ENCODE measurements at regions not wholly inside any gene's neighbourhood (a gene's known extent, or its start where the extent isn't known, plus 50 kb on each side); places are given as distances from the start of the nearest gene placed in this dataset.

- TF ChIP-seq POLR2A (IDR thresholded peaks at IDR 0.05; ENCODE audit: low read depth, low read length) (no peak), RBBP5 (conservative IDR thresholded peaks at IDR 0.05) (no peak), EGR1 (IDR thresholded peaks at IDR 0.05; ENCODE audit: borderline replicate concordance in 1 of 2, low read depth in 2 of 2, low read length in 2 of 2) (no peak), HDAC2 (IDR thresholded peaks at IDR 0.05) (no peak), CHD1 (IDR thresholded peaks at IDR 0.05; ENCODE audit: low read depth, low read length) (no peak), CHD2 (IDR thresholded peaks at IDR 0.05; ENCODE audit: borderline replicate concordance, low read depth, low read length) (no peak), IKZF2 (IDR thresholded peaks at IDR 0.05) (no peak), USF1 (IDR thresholded peaks at IDR 0.05; ENCODE audit: borderline replicate concordance, extremely low read length, insufficient read depth, low read depth, low read length) (no peak), SIN3A (IDR thresholded peaks at IDR 0.05; ENCODE audit: low read depth, low read length) (no peak), HDAC6 (IDR thresholded peaks at IDR 0.05; ENCODE audit: unreplicated experiment) (no peak), SUZ12 (IDR thresholded peaks at IDR 0.05; ENCODE audit: unreplicated experiment) (no peak), DPF2 (IDR thresholded peaks at IDR 0.05) (no peak)
- TF ChIP-seq, protein P1, sequence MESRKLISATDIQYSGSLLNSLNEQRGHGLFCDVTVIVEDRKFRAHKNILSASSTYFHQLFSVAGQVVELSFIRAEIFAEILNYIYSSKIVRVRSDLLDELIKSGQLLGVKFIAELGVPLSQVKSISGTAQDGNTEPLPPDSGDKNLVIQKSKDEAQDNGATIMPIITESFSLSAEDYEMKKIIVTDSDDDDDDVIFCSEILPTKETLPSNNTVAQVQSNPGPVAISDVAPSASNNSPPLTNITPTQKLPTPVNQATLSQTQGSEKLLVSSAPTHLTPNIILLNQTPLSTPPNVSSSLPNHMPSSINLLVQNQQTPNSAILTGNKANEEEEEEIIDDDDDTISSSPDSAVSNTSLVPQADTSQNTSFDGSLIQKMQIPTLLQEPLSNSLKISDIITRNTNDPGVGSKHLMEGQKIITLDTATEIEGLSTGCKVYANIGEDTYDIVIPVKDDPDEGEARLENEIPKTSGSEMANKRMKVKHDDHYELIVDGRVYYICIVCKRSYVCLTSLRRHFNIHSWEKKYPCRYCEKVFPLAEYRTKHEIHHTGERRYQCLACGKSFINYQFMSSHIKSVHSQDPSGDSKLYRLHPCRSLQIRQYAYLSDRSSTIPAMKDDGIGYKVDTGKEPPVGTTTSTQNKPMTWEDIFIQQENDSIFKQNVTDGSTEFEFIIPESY (IDR thresholded peaks at IDR 0.05): no peak
- TF ChIP-seq, protein P2, sequence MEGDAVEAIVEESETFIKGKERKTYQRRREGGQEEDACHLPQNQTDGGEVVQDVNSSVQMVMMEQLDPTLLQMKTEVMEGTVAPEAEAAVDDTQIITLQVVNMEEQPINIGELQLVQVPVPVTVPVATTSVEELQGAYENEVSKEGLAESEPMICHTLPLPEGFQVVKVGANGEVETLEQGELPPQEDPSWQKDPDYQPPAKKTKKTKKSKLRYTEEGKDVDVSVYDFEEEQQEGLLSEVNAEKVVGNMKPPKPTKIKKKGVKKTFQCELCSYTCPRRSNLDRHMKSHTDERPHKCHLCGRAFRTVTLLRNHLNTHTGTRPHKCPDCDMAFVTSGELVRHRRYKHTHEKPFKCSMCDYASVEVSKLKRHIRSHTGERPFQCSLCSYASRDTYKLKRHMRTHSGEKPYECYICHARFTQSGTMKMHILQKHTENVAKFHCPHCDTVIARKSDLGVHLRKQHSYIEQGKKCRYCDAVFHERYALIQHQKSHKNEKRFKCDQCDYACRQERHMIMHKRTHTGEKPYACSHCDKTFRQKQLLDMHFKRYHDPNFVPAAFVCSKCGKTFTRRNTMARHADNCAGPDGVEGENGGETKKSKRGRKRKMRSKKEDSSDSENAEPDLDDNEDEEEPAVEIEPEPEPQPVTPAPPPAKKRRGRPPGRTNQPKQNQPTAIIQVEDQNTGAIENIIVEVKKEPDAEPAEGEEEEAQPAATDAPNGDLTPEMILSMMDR (IDR thresholded peaks at IDR 0.05 in 2 of 3, conservative IDR thresholded peaks at IDR 0.05 in 1 of 3; ENCODE audit: control insufficient read depth in 2 of 3, extremely low read depth in 1 of 3, insufficient read depth in 1 of 3, low read depth in 3 of 3, low read length in 3 of 3): no peak
These were observed 991.7 kb downstream of the CDH11 start for GRCh38 chr16:64130140-64130539.
